PC-9 (cell line): ENCODE measurements at regions not wholly inside any gene's neighbourhood (a gene's known extent, or its start where the extent isn't known, plus 50 kb on each side); places are given as distances from the start of the nearest gene placed in this dataset.

Experiments used
- EZH2 ChIP-seq: fragments of 200-600 bp; sonication (generic); IDR thresholded peaks from 2 replicates; pipeline ENCODE4 v1.8.0; 2017; ENCODE audit warnings: antibody characterized with exemption, low read depth
- TF ChIP-seq, protein P1 (sequence below): fragments of 200-600 bp; sonication (generic); conservative IDR thresholded peaks from 2 replicates; pipeline ENCODE4 v1.6.1; 2017; ENCODE audit warnings: mixed run types, antibody characterized with exemption, mild to moderate bottlenecking, moderate library complexity

DNA sequence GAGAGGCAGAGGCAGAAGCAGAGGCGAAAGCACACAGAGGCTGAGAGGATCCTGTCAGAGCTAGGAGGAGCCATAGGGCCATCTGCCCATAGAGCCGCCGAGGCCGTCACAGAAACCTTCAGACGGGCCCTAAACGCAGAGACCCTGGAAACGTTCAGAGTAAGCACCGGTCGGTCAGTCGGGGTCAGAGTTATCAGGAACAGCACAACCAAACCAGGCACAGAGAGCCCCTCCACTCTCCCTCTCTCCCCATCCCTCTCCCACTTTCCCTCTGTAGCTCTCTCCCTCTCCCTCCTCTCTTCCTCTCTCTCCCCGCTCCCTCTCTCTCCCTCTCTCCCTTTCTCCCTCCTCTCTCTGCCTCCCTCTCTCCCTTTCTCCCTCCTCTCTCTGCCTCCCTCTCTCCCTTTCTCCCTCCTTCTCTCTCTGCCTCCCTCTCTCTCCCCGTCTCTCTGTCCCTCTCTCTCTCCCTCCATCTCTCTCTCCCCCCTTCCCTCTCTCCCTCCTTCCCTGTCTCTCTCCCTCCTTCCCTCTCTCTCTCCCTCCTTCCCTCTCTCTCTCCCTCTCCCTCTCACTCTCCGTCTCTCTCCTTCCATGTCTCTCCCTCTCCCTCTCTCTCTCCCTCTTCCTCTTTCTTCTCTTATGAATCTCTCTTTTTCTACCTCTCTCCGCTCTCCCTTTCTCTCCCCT lies 138.9 kb downstream of the C16orf95 start:
- no peak for TF ChIP-seq EZH2
- TF ChIP-seq, protein P1, sequence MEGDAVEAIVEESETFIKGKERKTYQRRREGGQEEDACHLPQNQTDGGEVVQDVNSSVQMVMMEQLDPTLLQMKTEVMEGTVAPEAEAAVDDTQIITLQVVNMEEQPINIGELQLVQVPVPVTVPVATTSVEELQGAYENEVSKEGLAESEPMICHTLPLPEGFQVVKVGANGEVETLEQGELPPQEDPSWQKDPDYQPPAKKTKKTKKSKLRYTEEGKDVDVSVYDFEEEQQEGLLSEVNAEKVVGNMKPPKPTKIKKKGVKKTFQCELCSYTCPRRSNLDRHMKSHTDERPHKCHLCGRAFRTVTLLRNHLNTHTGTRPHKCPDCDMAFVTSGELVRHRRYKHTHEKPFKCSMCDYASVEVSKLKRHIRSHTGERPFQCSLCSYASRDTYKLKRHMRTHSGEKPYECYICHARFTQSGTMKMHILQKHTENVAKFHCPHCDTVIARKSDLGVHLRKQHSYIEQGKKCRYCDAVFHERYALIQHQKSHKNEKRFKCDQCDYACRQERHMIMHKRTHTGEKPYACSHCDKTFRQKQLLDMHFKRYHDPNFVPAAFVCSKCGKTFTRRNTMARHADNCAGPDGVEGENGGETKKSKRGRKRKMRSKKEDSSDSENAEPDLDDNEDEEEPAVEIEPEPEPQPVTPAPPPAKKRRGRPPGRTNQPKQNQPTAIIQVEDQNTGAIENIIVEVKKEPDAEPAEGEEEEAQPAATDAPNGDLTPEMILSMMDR: no peak
